HL-60 (cell line): ENCODE measurements at regions not wholly inside any gene's neighbourhood (a gene's known extent, or its start where the extent isn't known, plus 50 kb on each side); places are given as distances from the start of the nearest gene placed in this dataset.
"Not testable (repeated sequence)": the region's sequence is repeated elsewhere in the genome, so short reads cannot be mapped to it uniquely, and the experiment has no call there.

Source experiments
- GABPA ChIP-seq: IDR thresholded peaks from 2 replicates; pipeline ENCODE4 v1.6.1; 2012; ENCODE audit warnings: low read depth
- POLR2AphosphoS5 ChIP-seq: IDR thresholded peaks from 2 replicates; pipeline ENCODE4 v1.6.1; 2012; ENCODE audit warnings: low read depth
- TF ChIP-seq, protein P1 (sequence below): IDR thresholded peaks from one replicate; pipeline ENCODE4 v1.5.1; 2011; ENCODE audit warnings: low read length, control low read depth, inconsistent platforms; ENCODE audit not compliant: insufficient read depth
- TF ChIP-seq, protein P2 (sequence below): IDR thresholded peaks from 2 replicates; pipeline ENCODE4 v1.6.1; 2012; ENCODE audit warnings: low read depth; ENCODE audit not compliant: insufficient replicate concordance

DNA sequence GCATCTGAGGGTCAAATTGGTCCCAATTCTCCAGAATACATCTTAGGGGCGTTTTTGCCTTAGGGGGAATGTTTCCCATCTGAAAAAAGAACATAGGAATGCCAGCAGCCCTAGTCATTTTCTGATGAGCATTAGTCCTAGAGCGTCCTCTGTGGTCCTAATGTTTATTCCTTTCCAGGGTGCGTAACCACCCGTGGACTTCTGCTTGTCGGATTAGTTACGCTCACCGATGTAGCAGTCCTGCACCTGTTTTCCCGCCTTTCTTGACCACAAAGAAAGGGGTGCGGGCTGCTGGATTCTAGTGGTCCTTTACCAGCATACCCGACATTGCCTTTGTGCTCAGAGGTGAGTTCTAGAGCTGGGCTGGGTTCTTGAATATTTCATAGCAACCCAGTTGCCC lies 91.3 kb upstream of the SMAD3 start:
- not testable (repeated sequence) for TF ChIP-seq POLR2AphosphoS5, GABPA
- TF ChIP-seq, protein P1, sequence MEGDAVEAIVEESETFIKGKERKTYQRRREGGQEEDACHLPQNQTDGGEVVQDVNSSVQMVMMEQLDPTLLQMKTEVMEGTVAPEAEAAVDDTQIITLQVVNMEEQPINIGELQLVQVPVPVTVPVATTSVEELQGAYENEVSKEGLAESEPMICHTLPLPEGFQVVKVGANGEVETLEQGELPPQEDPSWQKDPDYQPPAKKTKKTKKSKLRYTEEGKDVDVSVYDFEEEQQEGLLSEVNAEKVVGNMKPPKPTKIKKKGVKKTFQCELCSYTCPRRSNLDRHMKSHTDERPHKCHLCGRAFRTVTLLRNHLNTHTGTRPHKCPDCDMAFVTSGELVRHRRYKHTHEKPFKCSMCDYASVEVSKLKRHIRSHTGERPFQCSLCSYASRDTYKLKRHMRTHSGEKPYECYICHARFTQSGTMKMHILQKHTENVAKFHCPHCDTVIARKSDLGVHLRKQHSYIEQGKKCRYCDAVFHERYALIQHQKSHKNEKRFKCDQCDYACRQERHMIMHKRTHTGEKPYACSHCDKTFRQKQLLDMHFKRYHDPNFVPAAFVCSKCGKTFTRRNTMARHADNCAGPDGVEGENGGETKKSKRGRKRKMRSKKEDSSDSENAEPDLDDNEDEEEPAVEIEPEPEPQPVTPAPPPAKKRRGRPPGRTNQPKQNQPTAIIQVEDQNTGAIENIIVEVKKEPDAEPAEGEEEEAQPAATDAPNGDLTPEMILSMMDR, result not testable (repeated sequence)
- TF ChIP-seq, protein P2, sequence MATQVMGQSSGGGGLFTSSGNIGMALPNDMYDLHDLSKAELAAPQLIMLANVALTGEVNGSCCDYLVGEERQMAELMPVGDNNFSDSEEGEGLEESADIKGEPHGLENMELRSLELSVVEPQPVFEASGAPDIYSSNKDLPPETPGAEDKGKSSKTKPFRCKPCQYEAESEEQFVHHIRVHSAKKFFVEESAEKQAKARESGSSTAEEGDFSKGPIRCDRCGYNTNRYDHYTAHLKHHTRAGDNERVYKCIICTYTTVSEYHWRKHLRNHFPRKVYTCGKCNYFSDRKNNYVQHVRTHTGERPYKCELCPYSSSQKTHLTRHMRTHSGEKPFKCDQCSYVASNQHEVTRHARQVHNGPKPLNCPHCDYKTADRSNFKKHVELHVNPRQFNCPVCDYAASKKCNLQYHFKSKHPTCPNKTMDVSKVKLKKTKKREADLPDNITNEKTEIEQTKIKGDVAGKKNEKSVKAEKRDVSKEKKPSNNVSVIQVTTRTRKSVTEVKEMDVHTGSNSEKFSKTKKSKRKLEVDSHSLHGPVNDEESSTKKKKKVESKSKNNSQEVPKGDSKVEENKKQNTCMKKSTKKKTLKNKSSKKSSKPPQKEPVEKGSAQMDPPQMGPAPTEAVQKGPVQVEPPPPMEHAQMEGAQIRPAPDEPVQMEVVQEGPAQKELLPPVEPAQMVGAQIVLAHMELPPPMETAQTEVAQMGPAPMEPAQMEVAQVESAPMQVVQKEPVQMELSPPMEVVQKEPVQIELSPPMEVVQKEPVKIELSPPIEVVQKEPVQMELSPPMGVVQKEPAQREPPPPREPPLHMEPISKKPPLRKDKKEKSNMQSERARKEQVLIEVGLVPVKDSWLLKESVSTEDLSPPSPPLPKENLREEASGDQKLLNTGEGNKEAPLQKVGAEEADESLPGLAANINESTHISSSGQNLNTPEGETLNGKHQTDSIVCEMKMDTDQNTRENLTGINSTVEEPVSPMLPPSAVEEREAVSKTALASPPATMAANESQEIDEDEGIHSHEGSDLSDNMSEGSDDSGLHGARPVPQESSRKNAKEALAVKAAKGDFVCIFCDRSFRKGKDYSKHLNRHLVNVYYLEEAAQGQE, result not testable (repeated sequence)
